ENCODE measurements at regions not wholly inside any gene's neighbourhood (a gene's known extent, or its start where the extent isn't known, plus 50 kb on each side); places are given as distances from the start of the nearest gene placed in this dataset.

- Histone ChIP-seq H3K9me3 (no peaks in the 10 kb centered on the region), H3K4me3 (no peak overlapping the region), H3K27me3 (no peaks in the 10 kb centered on the region), H3K36me3 (no peaks in the 10 kb centered on the region), H3K27ac (no peak overlapping the region), H3K4me1 (no peaks in the 10 kb centered on the region)
- TF ChIP-seq CTCF (IDR thresholded peaks at IDR 0.05), result no peak
- no peak for TF ChIP-seq POLR2A (IDR thresholded peaks at IDR 0.05)
- no peak for TF ChIP-seq EP300 (IDR thresholded peaks at IDR 0.05)
- TF ChIP-seq POLR2AphosphoS5 (IDR thresholded peaks at IDR 0.05), result no peak
- DNase-seq (ENCODE audit: low spot score in 2 of 2), result no peak
These were observed 105.9 kb downstream of the ID4 start for GRCh38 chr6:19943042-19943441.

GRCh38 chr6:19945843-19946358 is 108.7 kb downstream of the ID4 start:
- Histone ChIP-seq H3K4me3 (no peak overlapping the region), H3K9me3 (no peaks in the 10 kb centered on the region), H3K4me1 (no peaks in the 10 kb centered on the region), H3K27ac (no peak overlapping the region), H3K36me3 (no peaks in the 10 kb centered on the region), H3K27me3 (no peaks in the 10 kb centered on the region)
- 75% methylated on average over 3 of the region's 3 CpGs for WGBS
- DNase-seq (ENCODE audit: low spot score in 2 of 2), result no peak
- TF ChIP-seq CTCF (IDR thresholded peaks at IDR 0.05) (no peak), POLR2AphosphoS5 (IDR thresholded peaks at IDR 0.05) (no peak), POLR2A (IDR thresholded peaks at IDR 0.05) (no peak), EP300 (IDR thresholded peaks at IDR 0.05) (no peak)

GRCh38 chr6:19949155-19949554 is 112.0 kb downstream of the ID4 start:
- WGBS, result 88% methylated on average over 1 of the region's 1 CpG

GRCh38 chr6:19964115-19964514 is 126.9 kb downstream of the ID4 start:
- Histone ChIP-seq H3K27ac (no peak overlapping the region), H3K36me3 (no peaks in the 10 kb centered on the region), H3K4me1 (no peaks in the 10 kb centered on the region), H3K4me3 (no peak overlapping the region), H3K9me3 (no peaks in the 10 kb centered on the region), H3K27me3 (no peaks in the 10 kb centered on the region)
- TF ChIP-seq POLR2A (IDR thresholded peaks at IDR 0.05), result no peak
- TF ChIP-seq EP300 (IDR thresholded peaks at IDR 0.05), result no peak
- TF ChIP-seq POLR2AphosphoS5 (IDR thresholded peaks at IDR 0.05), result no peak
- TF ChIP-seq CTCF (IDR thresholded peaks at IDR 0.05), result no peak
- 66% methylated on average over 2 of the region's 2 CpGs for WGBS
- no peak for DNase-seq (ENCODE audit: low spot score in 2 of 2)

More at GRCh38 chr6:19949155-19949554, 112.0 kb downstream of the ID4 start:
- Histone ChIP-seq H3K4me1 (no peaks in the 10 kb centered on the region), H3K4me3 (no peak overlapping the region), H3K36me3 (no peaks in the 10 kb centered on the region), H3K27me3 (no peaks in the 10 kb centered on the region), H3K27ac (no peak overlapping the region), H3K9me3 (peaks cover 4% of the 10 kb centered on the region)
- DNase-seq (ENCODE audit: low spot score in 2 of 2), result no peak
- TF ChIP-seq CTCF (IDR thresholded peaks at IDR 0.05), result no peak
- no peak for TF ChIP-seq POLR2A (IDR thresholded peaks at IDR 0.05)
- TF ChIP-seq POLR2AphosphoS5 (IDR thresholded peaks at IDR 0.05), result no peak
- TF ChIP-seq EP300 (IDR thresholded peaks at IDR 0.05), result no peak

- H3K27me3 ChIP-seq, result no peaks in the 10 kb centered on the region
- H3K9me3 ChIP-seq, result no peaks in the 10 kb centered on the region
- TF ChIP-seq POLR2AphosphoS5 (IDR thresholded peaks at IDR 0.05) (no peak), EP300 (IDR thresholded peaks at IDR 0.05) (no peak), POLR2A (IDR thresholded peaks at IDR 0.05) (no peak), CTCF (IDR thresholded peaks at IDR 0.05) (no peak)
- WGBS, result 95% methylated on average over 1 of the region's 1 CpG
- no peak overlapping the region for H3K27ac ChIP-seq
- no peak for DNase-seq (ENCODE audit: low spot score in 2 of 2)
- no peaks in the 10 kb centered on the region for H3K36me3 ChIP-seq
- no peak overlapping the region for H3K4me3 ChIP-seq
- no peaks in the 10 kb centered on the region for H3K4me1 ChIP-seq
These were observed 131.0 kb downstream of the ID4 start for GRCh38 chr6:19968201-19968600.

All from suprapubic skin (tissue), 4 donors.